Suprapubic skin (tissue), 4 donors: ENCODE measurements at regions not wholly inside any gene's neighbourhood (a gene's known extent, or its start where the extent isn't known, plus 50 kb on each side); places are given as distances from the start of the nearest gene placed in this dataset.

Source experiments
- POLR2A ChIP-seq, 2 donors: fragments of 450-650 bp; IDR thresholded peaks; one replicate each; pipeline ENCODE4 v1.6.1; 2017; ENCODE audit warnings: antibody characterized with exemption in 2 of 2, mild to moderate bottlenecking in 2 of 2, moderate library complexity in 2 of 2
- POLR2AphosphoS5 ChIP-seq, 3 donors: sonication (generic); formaldehyde crosslinking; IDR thresholded peaks; one replicate each; pipeline ENCODE4 v1.6.1; 2017; ENCODE audit warnings: antibody characterized with exemption in 3 of 3

- TF ChIP-seq POLR2A (IDR thresholded peaks at IDR 0.05) (no peak), POLR2AphosphoS5 (IDR thresholded peaks at IDR 0.05) (no peak)
These were observed 478.4 kb upstream of the THBS1 start for GRCh38 chr15:39102431-39102830.
